Lower lobe of right lung (tissue), 2 donors: ENCODE measurements at regions not wholly inside any gene's neighbourhood (a gene's known extent, or its start where the extent isn't known, plus 50 kb on each side); places are given as distances from the start of the nearest gene placed in this dataset.

ENCODE experiments used
- ATAC-seq, 2 donors: fragments of 200-7000 bp; cut with Tn5 transposase; one replicate each; pipeline ENCODE4 v1.9.1; 2020 to 2022; ENCODE audit warnings: mild to moderate bottlenecking in 2 of 2, moderate library complexity in 2 of 2
- DNase-seq: peaks from one replicate; pipeline ENCODE4 v3.0.0-alpha.2; 2020
- H3K27ac ChIP-seq: fragments of 200-600 bp; one replicate; pipeline ENCODE4 v1.8.0; 2022
- H3K27me3 ChIP-seq: fragments of 200-600 bp; one replicate; pipeline ENCODE4 v1.8.0; 2022; ENCODE audit warnings: low read depth
- H3K36me3 ChIP-seq: fragments of 200-600 bp; one replicate; pipeline ENCODE4 v1.8.0; 2022; ENCODE audit warnings: mild to moderate bottlenecking
- H3K4me1 ChIP-seq: fragments of 200-600 bp; one replicate; pipeline ENCODE4 v1.8.0; 2022
- H3K4me3 ChIP-seq: fragments of 200-600 bp; one replicate; pipeline ENCODE4 v1.8.0; 2022; ENCODE audit warnings: mild to moderate bottlenecking
- H3K9me3 ChIP-seq: fragments of 200-600 bp; one replicate; pipeline ENCODE4 v1.8.0; 2022
- intact Hi-C: fragments of 100-400 bp; cut with DNase I; formaldehyde crosslinking; loops from one replicate; pipeline ENCODE4 v1.11.0; 2022
- TF ChIP-seq, protein P1 (sequence below): fragments of 200-600 bp; IDR thresholded peaks from one replicate; pipeline ENCODE4 v1.8.0; 2022; ENCODE audit warnings: antibody characterized with exemption, mild to moderate bottlenecking
- donor health status: DM: no; HTN: yes; CAD: no; lungs with severe emphysema.

GRCh38 chr1:111565968-111566367, 53.6 kb upstream of the RAP1A start:
- TF ChIP-seq, protein P1, sequence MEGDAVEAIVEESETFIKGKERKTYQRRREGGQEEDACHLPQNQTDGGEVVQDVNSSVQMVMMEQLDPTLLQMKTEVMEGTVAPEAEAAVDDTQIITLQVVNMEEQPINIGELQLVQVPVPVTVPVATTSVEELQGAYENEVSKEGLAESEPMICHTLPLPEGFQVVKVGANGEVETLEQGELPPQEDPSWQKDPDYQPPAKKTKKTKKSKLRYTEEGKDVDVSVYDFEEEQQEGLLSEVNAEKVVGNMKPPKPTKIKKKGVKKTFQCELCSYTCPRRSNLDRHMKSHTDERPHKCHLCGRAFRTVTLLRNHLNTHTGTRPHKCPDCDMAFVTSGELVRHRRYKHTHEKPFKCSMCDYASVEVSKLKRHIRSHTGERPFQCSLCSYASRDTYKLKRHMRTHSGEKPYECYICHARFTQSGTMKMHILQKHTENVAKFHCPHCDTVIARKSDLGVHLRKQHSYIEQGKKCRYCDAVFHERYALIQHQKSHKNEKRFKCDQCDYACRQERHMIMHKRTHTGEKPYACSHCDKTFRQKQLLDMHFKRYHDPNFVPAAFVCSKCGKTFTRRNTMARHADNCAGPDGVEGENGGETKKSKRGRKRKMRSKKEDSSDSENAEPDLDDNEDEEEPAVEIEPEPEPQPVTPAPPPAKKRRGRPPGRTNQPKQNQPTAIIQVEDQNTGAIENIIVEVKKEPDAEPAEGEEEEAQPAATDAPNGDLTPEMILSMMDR, result no peak
- Histone ChIP-seq H3K4me1 (peaks cover under 1% of the 10 kb centered on the region), H3K27ac (no peak overlapping the region), H3K36me3 (no peaks in the 10 kb centered on the region), H3K4me3 (no peak overlapping the region), H3K27me3 (no peaks in the 10 kb centered on the region), H3K9me3 (no peaks in the 10 kb centered on the region)
- intact Hi-C loops, result no loop called here
- ATAC-seq (no peak), DNase-seq (no peak)

- no peak overlapping the region for H3K27ac ChIP-seq
- H3K4me1 ChIP-seq, result peaks cover 15% of the 10 kb centered on the region
- H3K4me3 ChIP-seq, result no peak overlapping the region
- H3K9me3 ChIP-seq, result no peaks in the 10 kb centered on the region
- no peak for ATAC-seq
- TF ChIP-seq, protein P1, result no peak
- no peaks in the 10 kb centered on the region for H3K36me3 ChIP-seq
- intact Hi-C loops, result no loop called here
- no peak for DNase-seq
- no peaks in the 10 kb centered on the region for H3K27me3 ChIP-seq
Observed at GRCh38 chr1:111568160-111568647, 51.4 kb upstream of the RAP1A start.
